Activated T-helper 1 cell treated with Interleukin-2 at 50 U/mL for 16 hours (primary cell): ENCODE measurements at regions not wholly inside any gene's neighbourhood (a gene's known extent, or its start where the extent isn't known, plus 50 kb on each side); places are given as distances from the start of the nearest gene placed in this dataset.
"Not testable (repeated sequence)": the region's sequence is repeated elsewhere in the genome, so short reads cannot be mapped to it uniquely, and the experiment has no call there.

Experiments used
- DNase-seq: peaks from one replicate; pipeline ENCODE4 v3.0.0-alpha.2; 2020; ENCODE audit warnings: low read depth

- no peak for DNase-seq
Measured at GRCh38 chr4:77306496-77306895, 149.5 kb downstream of the CCNG2 start.

DNA sequence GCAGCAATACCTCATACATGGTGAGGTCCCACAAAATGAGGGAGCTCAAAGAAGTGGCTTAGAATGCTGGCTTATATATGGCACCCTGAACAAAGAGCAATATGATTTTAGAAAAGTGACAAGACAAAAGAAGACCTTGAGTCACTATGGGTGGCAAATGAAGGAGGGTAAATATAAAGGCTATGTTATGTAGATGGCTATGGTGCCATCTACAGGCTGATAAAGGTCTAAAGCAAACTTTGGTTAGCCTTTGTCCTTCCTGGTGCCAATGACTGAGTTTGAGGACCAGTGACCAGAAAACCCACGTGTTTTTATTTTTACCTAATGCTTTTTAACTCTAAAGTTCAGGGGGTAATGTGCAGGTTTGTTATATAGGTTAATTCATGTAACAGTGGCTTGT is 151.8 kb downstream of the CCNG2 start:
- DNase-seq = no peak

- no peak for DNase-seq
Measured at GRCh38 chr4:77309496-77309895, 152.5 kb downstream of the CCNG2 start.

DNA sequence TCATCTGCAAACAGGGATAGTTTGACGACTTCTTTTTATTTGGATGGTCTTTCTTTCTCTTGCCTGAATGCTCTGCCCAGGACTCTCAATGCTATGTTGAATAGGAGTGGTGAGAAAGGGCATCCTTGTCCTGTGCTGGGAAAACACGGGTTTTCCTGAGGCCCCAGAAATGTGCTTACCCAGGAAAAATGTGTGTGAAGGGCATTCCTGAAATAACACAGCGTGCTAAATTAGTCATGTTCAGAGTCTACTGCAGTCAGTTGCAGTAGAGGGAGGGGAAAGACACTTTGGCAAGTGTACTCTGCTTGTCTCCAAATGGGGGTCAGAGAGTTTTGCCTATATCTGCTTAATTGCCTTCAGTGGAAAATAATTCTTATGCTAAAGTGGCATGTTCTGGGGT is 153.9 kb downstream of the CCNG2 start:
- DNase-seq = no peak

GRCh38 chr4:77314697-77315096 is 157.7 kb downstream of the CCNG2 start:
- no peak for DNase-seq

DNA sequence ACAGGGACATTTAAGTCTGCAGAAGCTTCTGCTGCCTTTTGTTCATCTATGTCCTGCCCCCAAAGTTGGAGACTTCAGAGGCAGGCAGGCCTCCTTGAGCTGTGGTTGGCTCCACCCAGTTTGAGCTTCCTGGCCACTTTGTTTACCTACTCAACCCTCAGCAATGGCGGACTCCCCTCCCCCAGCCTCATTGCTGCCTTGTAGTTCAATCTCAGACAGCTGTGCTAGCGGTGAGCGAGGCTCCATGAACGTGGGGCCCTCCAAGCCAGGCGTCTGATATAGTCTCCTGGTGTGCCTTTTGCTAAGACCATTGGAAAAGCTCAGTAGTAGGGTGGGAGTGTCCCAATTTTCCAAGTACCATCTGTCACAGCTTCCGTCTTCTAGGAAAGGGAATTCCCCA is 170.1 kb downstream of the CCNG2 start:
- no peak for DNase-seq

GRCh38 chr4:77332696-77333270 is 175.8 kb downstream of the CCNG2 start:
- DNase-seq = no peak

DNA sequence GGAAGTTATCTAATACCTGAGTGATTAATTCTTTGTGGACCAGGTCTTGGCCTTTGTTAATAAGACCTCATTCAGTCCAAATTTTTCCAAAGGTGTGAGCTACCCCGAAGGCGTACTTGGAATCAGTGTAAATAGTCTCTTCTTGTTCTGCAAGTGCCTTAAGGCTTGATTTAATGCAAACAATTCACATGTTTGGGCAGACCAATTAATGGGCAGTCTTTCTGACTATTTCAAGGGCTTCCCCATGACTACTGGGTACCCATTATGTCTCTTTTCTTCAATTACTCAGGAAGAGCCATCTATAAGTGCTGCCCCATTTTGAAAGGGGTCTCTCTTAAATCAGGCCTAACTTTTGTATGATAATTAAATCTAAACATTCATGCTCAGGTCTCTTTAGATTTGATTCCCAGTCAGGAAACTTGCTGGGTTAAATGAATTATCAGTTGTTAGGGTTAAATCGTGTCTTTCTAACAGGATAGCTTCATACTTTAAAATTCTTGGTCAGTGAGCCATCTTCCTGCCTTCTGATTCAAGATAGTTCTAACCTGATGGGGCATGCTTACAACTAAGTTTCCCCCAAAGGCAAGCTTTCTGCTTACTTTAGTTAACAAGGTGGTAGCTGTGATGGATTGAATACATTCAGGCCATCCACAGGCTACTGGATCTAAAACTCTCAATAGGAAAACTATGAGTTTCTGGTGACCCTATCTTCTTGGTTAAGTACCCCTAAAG is 179.6 kb downstream of the CCNG2 start:
- no peak for DNase-seq

DNA sequence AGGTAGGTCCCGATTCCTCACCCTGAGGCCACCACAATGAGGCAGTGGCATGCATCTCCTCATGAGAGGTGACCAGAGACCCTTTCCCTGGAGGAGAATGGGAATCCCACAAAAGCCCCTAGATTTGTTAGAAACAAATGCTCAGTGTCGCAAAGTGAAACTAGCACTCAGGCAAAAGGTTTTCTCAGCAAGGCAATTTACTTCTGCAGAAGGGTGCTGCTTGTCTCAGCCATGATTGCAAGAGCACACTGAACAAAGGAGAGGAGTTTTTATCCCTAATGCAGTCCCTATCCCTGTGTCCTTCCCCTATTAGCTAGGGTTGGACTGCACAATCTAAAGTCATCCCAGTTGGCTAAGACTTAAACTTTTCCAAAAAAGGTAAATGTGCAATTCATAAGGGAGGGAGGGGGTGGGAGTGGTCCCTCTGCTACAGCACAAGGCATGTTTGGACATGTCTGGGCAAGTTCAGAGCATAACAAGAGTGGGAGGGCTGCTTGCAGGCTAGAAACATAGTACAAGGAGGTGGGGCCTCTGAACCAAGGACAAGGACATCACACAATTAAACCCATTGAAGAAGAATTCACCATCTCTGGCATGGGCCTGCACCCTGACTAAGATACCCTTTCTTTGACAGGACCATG is 185.3 kb downstream of the CCNG2 start:
- DNase-seq = no peak

DNA sequence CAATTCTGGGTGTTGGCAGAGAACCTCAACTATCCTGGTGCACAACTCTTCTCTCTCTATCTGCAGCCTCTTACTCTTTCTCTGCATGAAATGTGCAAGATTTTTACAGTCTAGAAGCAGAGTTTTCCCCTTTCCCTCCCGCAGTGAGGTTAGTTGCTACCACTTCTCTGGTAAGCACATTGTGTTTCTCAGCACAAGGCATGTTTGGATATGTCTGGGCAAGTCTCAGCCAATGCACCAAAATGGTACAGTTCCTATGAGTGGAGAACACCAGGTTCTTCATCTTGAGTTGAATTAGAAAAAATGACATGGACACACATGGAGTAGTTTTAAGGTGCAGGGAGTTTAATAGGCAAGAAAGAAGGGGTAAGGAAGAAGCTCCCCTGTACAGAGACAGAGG is 187.0 kb downstream of the CCNG2 start:
- no peak for DNase-seq

GRCh38 chr4:77344784-77345183 is 187.8 kb downstream of the CCNG2 start:
- DNase-seq = no peak

GRCh38 chr4:77347351-77347966 is 190.5 kb downstream of the CCNG2 start:
- no peak for DNase-seq

GRCh38 chr4:77348815-77349214 is 191.8 kb downstream of the CCNG2 start:
- DNase-seq = no peak

DNA sequence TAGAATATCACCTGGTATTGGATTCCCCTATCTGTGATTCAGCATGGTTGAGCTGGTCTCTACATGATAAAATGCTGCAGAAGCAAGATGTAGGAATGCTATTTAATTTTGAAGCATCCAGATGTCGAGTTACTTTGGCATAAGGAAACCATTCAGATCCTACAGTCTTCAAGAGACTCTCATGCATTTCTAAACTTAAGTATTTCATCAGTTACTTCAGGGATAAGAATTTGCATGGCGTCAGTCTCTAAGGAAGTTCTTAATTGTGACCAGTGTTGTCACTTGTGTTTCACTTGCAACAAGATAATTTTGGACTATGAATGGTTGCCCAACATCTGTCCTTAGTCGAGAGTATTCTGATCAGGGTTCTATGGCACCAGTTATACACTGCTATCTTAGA is 192.4 kb downstream of the CCNG2 start:
- no peak for DNase-seq

GRCh38 chr4:77349796-77350195 is 192.8 kb downstream of the CCNG2 start:
- DNase-seq = no peak

- DNase-seq = no peak
Measured at GRCh38 chr4:77352192-77352591, 195.2 kb downstream of the CCNG2 start.

GRCh38 chr4:77353724-77354315 is 196.8 kb downstream of the CCNG2 start:
- not testable (repeated sequence) for DNase-seq

- no peak for DNase-seq
Measured at GRCh38 chr4:77354550-77354949, 197.5 kb downstream of the CCNG2 start.

DNA sequence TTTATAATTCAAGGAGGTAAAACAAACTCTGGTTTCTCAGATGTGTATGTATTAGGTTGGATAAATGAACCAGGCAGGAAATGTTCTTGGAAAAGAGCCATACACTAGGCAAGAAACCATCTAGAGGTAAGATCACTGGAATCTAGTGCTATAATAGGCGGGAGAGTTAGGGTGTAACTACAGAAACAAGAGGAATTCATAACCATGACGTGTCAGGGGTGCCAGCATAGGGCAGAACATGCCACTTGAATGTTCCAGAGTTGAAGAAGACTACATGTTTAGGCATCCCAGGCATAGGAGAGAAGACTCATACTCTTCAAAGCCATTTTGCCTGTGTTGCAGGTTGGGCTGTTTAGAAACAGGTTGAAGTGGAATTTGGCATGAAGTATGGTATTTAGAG is 198.7 kb downstream of the CCNG2 start:
- DNase-seq = no peak

DNA sequence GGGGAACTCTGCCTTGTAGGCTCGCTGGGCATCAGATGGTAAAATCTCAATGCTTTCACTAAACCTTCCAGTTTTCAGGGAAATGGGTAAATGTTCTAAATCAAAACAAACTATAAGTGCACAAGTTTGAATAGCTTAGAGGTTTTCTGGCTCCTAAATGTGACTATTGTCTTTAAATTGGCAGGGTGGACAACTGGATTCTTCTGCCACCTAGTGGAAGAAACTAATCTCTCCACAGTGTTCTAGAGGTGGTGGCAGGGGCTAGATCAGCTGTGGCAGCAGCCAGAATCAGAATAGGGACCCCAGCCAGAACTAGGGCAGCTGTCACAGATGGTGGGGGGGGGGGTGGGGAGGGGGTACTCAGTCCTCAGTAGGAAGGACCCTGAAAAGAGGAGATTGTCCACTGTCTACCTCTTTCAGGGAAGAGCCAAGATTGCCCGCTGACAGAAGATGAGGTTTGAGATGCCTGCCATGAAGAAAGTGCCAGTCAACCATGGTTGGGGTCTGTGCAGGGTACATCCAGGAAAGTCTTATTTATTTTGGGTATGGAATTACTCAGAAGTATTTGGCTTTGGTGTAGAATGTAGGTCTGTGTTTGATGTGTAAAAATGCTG is 201.4 kb downstream of the CCNG2 start:
- no peak for DNase-seq

DNA sequence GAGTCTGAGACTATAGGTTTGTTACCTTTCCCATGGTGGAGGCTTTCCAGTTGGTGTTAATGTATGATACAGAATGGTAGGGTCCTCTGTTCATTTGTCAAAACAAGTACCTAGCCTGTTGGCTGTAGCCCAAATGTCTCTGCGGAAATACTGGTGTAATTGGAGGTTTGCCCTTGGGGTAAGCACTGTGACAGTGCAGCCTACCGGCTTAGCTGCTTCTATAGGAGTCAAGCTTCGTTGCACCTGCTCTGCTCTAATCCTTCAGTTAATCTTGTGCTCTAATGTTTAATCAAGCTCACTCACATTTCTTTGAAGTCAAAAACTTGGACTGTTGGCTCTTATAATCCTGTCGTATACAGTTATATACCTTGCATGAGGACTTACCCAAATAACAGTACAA is 203.4 kb downstream of the CCNG2 start:
- no peak for DNase-seq

- not testable (repeated sequence) for DNase-seq
Measured at GRCh38 chr4:77366876-77367275, 209.9 kb downstream of the CCNG2 start.
